OCI-M1 (cell line): ENCODE measurements at regions not wholly inside any gene's neighbourhood (a gene's known extent, or its start where the extent isn't known, plus 50 kb on each side); places are given as distances from the start of the nearest gene placed in this dataset.

Source experiments
- DNase-seq: peaks from one replicate; lab custom pipeline; 2025; lab: John Stamatoyannopoulos, UW

DNA sequence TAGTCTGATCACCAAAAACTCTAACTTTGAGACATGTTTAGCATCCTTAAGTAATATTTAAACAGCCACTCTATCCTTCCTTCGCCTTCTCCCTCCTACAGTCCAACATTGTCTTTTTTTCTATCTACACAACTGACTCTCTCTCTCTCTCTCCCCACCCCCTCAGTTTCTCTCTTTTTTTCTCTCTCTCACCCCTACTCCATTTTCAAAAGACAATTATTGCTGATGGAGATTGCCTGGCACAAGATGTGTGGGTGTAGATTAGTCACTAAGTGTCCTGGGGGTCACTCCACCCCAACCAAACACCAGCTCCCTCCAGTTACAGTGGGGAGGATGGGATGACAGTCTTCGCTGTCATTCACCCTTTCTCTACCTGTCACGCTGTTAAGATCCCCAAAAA lies 94.5 kb upstream of the NFIA start:
- DNase-seq = no peak

DNA sequence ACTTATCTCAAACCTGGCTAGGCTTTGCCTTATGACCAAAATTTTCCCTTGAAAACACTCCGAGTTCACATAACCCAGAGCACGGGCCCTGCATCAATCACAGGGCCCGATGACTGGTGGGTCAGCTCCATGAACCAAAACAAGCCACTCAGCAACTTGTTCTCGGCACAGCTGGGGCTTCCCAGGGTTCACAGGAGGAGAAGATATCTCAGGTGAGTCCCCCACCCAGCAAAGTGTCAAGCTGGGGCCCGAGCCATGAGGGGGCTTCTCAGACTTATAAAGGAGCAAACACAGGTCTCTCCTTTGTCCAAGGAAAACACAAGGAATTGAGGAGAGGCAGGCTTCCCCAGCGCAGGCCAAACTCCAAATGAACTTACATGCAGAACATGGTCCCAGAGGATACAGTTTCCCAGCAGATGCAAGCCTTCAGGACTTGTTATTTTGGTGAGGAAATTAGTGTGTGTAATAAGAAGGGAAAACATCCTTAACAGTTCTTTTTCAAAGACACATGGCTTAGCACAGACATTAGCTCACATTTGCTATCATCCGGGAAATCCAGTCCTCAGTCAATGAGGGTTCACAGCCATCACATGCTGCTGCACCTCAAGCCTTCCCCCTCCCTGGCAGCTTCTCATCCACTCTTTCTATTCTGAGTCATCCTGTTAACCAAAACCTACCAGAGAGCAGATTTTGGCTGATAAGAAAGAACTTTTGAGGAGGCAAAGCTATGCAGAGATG lies 98.1 kb upstream of the NFIA start:
- DNase-seq = peak; percentile 21

- no peak for DNase-seq
Observed at GRCh38 chr1:60983701-60984061, 98.7 kb upstream of the NFIA start.

DNA sequence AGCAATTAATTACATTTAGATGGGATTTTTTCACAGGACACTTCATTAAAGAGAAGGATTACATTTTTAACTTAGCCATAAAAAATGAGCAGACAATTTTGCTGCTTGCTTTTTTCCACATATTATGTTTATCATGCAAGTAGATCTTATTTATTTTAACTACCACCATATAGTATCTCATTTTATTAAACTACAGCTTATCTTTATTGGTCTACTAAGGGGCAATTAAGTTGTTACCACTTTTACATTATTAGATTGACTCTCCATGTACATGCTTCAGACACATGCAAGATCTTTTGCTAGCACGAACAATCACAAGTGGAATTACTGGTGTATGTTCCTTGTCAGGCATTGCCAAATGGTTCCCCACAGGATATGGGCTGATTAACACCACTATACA lies 99.8 kb upstream of the NFIA start:
- no peak for DNase-seq

DNA sequence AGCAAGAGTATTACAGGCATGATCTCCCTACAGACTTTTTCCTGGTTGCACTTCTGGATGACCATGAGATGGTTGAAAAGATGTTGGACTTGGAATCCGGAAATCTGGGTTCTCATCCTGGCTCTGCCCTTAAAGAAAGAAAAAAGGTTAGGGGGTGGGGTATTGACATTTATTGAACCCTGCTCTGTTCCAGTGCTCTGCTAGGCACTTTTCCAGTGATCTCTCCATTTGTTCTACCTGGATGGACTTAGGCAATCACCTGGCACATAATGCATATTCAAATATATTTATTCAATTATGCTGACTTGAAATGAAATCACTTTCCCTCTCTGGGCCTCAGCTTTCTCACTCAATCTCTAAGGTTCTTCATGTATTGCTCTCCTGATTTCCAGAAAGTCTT lies 101.0 kb upstream of the NFIA start:
- no peak for DNase-seq

- DNase-seq = peak; percentile 81
Observed at GRCh38 chr1:60978421-60979357, 103.7 kb upstream of the NFIA start.

DNA sequence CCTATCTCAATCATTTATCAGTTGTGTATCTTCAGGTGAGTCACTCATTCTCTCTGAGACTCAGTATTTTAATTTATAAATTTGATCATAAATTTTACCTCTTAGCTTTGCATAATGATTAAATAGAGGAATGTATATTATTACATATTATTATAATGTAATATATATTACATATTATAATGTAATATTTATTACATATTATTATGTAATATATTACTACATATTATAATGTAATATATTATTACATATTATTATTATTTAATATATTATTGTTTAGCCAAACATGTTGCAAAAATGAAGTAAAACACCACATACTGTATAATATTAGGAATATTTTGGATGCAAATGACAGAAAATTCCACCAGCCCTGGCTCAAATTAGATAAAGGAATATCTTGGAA lies 104.7 kb upstream of the NFIA start:
- no peak for DNase-seq

DNA sequence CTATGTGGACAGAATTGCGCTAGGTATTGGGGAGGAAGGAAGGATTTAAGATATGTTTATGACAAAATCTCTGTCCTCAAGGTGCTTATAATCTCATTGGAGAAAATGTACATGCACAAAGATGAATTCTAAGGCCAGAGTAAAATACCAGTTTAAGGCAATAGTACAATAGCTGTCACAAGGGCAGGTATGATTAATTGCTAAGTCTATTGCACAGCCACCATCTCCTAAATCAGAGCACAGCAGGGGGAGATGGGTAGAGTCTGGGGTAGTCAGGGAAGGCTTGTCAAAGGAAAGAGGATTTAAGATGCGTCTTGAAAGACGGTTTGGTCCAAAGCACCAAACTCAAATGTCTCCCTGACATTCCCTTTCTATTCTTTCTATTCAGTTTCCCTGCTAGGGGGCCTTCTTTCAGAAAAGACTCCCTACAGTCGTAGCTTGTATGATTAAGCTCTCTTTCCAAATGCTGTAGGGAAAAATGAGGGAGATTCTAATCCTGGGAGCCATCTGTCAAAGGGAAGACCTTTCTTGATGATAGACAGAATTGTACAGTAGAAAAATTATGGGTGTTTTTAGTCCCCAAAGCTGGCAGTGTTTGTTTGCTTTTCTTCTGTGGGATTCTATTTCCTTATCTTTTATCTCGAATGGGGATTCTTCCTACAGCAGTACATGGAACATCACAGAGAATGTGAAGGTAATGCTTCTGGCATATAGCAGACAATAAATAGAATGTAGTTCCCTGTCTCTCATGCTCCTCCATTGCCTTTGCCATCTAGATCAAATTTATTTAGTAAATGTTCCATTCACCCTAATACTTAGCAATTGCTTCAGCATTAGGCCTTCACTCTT lies 107.6 kb upstream of the NFIA start:
- DNase-seq = no peak

- no peak for DNase-seq
Observed at GRCh38 chr1:60973668-60974067, 108.7 kb upstream of the NFIA start.

GRCh38 chr1:60972841-60973364 lies 109.5 kb upstream of the NFIA start:
- peak; percentile 95 for DNase-seq

GRCh38 chr1:60971330-60971729 lies 111.0 kb upstream of the NFIA start:
- no peak for DNase-seq

DNA sequence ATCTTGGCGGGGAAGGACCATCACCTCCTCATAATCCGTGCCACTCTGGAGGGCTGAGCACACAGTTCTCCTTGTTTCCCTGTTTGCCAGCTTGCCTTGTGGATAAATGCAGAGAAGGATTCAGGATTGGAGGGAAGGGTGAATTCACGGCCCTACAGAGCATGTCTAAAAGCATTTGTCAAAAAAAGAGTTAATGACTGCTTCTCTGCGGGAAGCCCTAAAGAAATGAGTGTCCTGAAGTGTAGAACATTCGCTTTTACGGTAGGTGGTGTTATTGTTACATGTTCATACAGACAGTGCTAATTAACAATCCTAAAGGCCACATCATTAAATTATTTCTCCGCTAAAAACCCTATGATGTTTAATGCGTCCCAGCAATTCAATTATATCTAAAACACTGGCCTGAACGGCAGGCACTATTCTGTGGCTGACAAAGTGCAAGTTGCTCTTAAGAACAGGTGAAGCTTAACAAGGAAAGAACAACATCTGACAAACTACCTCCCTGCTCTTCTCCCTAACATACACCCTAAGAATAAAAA lies 112.3 kb upstream of the NFIA start:
- peak; percentile 67 for DNase-seq

- peak; percentile 34 for DNase-seq
Observed at GRCh38 chr1:60965280-60965854, 117.0 kb upstream of the NFIA start.

- no peak for DNase-seq
Observed at GRCh38 chr1:60963167-60963940, 119.0 kb upstream of the NFIA start.

DNA sequence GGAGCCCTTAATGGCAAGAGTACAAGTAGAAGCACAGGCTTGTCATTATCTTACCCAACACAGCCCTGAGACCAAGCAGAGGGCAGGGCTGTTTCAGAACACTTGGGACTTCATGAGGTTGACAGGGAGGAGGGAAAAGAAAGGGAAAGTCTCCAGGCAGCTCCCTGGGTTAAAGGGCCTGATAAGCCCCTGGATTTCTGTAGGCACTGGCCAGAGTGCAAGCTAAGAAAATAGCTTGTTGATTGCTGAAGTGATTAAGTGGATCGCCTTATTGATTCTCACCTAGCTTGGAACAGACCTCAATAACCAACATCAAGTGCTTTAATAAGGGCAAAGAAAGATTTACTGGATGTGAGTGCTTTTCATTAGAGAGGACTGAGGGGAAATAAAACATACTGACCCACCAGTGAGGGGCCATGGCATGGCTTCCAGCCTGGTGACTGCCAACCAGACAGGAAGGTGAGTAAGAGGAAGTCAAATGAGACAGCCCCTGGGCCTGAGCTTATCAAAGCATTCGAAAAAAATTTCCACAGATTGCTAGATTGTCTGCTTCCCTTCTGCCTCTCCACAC lies 121.4 kb upstream of the NFIA start:
- DNase-seq = peak; percentile 55

DNA sequence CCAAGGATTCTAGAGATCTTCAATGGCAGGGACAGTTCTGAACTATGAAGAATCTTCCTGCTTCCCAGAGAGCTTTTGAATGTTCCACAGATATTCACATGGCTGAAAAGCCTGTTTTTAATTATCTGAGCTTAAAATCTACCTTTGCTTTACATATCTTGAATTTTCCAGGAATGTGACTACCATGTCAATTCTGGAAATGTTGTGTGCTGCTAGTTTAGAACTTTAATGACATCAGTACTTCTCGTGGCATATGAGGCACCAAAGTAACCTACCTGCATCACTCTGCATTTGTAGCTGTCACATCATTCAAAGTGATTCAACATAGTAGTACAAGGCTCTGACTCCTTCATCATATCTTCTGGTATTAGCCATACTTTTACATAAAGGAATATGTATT lies 122.7 kb upstream of the NFIA start:
- DNase-seq = no peak

GRCh38 chr1:60958001-60958400 lies 124.4 kb upstream of the NFIA start:
- DNase-seq = peak; percentile 36

DNA sequence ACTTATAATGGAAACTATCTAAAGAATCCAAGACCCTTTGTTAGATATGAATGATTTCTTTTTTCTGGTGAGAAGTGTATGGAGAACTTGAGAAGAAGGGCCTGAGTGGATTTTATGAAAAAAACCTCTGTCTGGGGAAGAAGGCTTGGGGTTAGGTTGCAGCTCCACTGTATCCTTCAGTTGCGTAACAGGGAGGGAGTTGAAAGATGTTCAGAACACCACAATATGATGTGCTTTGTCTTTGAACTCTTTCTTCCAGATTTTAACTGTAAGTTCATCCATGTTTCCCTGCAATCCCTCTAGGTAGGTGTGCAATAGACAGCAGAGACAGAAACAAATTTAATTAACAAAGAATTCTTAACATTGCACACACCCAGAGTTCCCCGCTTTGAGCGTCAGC lies 125.8 kb upstream of the NFIA start:
- DNase-seq = no peak

DNA sequence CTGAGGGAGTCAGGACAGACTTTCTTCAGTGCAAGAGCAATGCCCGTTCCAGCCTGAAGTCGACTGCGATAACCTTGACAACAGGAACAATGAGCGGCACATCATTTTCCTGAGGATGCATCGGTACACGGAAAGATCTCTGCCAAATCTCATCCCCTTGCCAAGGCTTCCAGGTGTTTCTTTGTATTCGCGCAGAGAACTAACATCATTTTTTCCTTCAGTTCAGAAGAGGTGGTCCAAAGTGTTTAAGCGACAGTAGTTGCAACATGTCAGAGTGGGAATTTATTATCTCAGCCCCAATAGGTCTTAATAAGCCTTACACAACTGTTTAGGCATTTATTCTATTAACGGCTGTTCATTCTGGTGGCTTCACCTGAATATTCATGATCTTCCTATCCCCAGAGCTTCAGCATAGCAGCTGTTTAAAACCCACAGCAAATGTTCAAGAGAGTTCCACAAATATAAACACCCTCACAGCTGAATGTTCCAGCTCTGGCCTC lies 129.7 kb upstream of the NFIA start:
- no peak for DNase-seq
